Neural cell (in vitro differentiated cells): ENCODE measurements at regions not wholly inside any gene's neighbourhood (a gene's known extent, or its start where the extent isn't known, plus 50 kb on each side); places are given as distances from the start of the nearest gene placed in this dataset.

Experiments
- EZH2 ChIP-seq: fragments of 200-600, 300-800 bp; shearing (Covaris generic), sonication (generic); IDR thresholded peaks from 2 replicates; pipeline ENCODE4 v1.6.1; 2014; ENCODE audit warnings: antibody characterized with exemption, low read length, borderline replicate concordance, mild to moderate bottlenecking; ENCODE audit not compliant: insufficient read depth, poor library complexity, severe bottlenecking
- POLR2AphosphoS5 ChIP-seq: IDR thresholded peaks from 2 replicates; pipeline ENCODE4 v1.6.1; 2012
- REST ChIP-seq: IDR thresholded peaks from 2 replicates; pipeline ENCODE4 v1.6.1; 2012; ENCODE audit warnings: borderline replicate concordance
- TF ChIP-seq, protein P1 (sequence below): fragments of 450-650 bp; IDR thresholded peaks from 2 replicates; pipeline ENCODE4 v1.5.1; 2014; ENCODE audit warnings: antibody characterized with exemption, mild to moderate bottlenecking, moderate library complexity; ENCODE audit not compliant: poor library complexity, severe bottlenecking

GRCh38 chr2:223537115-223537514, 65.0 kb downstream of the SCG2 start:
- TF ChIP-seq REST (no peak), POLR2AphosphoS5 (no peak), EZH2 (no peak)
- TF ChIP-seq, protein P1, sequence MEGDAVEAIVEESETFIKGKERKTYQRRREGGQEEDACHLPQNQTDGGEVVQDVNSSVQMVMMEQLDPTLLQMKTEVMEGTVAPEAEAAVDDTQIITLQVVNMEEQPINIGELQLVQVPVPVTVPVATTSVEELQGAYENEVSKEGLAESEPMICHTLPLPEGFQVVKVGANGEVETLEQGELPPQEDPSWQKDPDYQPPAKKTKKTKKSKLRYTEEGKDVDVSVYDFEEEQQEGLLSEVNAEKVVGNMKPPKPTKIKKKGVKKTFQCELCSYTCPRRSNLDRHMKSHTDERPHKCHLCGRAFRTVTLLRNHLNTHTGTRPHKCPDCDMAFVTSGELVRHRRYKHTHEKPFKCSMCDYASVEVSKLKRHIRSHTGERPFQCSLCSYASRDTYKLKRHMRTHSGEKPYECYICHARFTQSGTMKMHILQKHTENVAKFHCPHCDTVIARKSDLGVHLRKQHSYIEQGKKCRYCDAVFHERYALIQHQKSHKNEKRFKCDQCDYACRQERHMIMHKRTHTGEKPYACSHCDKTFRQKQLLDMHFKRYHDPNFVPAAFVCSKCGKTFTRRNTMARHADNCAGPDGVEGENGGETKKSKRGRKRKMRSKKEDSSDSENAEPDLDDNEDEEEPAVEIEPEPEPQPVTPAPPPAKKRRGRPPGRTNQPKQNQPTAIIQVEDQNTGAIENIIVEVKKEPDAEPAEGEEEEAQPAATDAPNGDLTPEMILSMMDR = no peak
